Heart left ventricle (tissue), 16 donors: ENCODE measurements at regions not wholly inside any gene's neighbourhood (a gene's known extent, or its start where the extent isn't known, plus 50 kb on each side); places are given as distances from the start of the nearest gene placed in this dataset.

Experiments
- ATAC-seq, 4 donors: fragments of 200-7000 bp; cut with Tn5 transposase; one replicate each; pipeline ENCODE4 v1.9.1; 2020 to 2022; ENCODE audit warnings: moderate library complexity in 4 of 4, mild to moderate bottlenecking in 3 of 4, moderate number of reproducible peaks in 1 of 4
- DNase-seq, 5 donors: peaks; one replicate each; pipeline ENCODE4 v3.0.0-alpha.2; 2020
- H3K27ac ChIP-seq, 12 donors: fragments of 200-600 bp; sonication (generic) in 4 of 12; one replicate each; pipeline versions ENCODE4 v1.5.0 to v1.8.0; 2016 to 2022; ENCODE audit warnings: mild to moderate bottlenecking in 2 of 12
- H3K27me3 ChIP-seq, 9 donors: fragments of 200-600 bp; sonication (generic) in 2 of 9; one replicate each; pipeline versions ENCODE4 v1.5.1 to v1.8.0; 2016 to 2022; ENCODE audit warnings: mild to moderate bottlenecking in 3 of 9
- H3K36me3 ChIP-seq, 9 donors: fragments of 200-600 bp; sonication (generic) in 2 of 9; one replicate each; pipeline versions ENCODE4 v1.5.0 to v1.8.0; 2018 to 2022; ENCODE audit warnings: mild to moderate bottlenecking in 2 of 9
- H3K4me1 ChIP-seq, 12 donors: fragments of 200-600 bp; sonication (generic) in 4 of 12; one replicate each; pipeline versions ENCODE4 v1.5.0 to v1.8.0; 2016 to 2022; ENCODE audit warnings: mild to moderate bottlenecking in 3 of 12
- H3K4me3 ChIP-seq, 12 donors: fragments of 200-600 bp; sonication (generic) in 4 of 12; one replicate each; pipeline versions ENCODE4 v1.5.0 to v1.8.0; 2017 to 2022; ENCODE audit warnings: mild to moderate bottlenecking in 9 of 12, moderate library complexity in 4 of 12
- H3K9me3 ChIP-seq, 12 donors: fragments of 200-600 bp; sonication (generic) in 4 of 12; one replicate each; pipeline versions ENCODE4 v1.5.0 to v1.8.0; 2016 to 2022; ENCODE audit warnings: mild to moderate bottlenecking in 1 of 12
- CTCF ChIP-seq, 12 donors: fragments of 200-600 bp; sonication (generic) in 4 of 12; IDR thresholded peaks; one replicate each; pipeline versions ENCODE4 v1.5.0 to v1.8.0; 2018 to 2022; ENCODE audit warnings: antibody characterized with exemption in 12 of 12, mild to moderate bottlenecking in 5 of 12
- POLR2A ChIP-seq, 2 donors: fragments of 450-650 bp; IDR thresholded peaks; one replicate each; pipeline ENCODE4 v1.6.1; 2017; ENCODE audit warnings: antibody characterized with exemption in 2 of 2, mild to moderate bottlenecking in 2 of 2, moderate library complexity in 2 of 2
- WGBS, 4 donors: extraction: QIAGEN DNeasy Blood & Tissue Kit in 2 of 4; methylation state at CpG; one replicate each; pipeline versions ENCODE4 v1.1.5 to v1.1.7; 2013 to 2018; 5-methylcytosine and 5-hydroxymethylcytosine counted together
- intact Hi-C, 10 donors: fragments of 100-400 bp; cut with DNase I; formaldehyde crosslinking; loops; one replicate each; pipeline versions ENCODE4 v1.11.1 to v1.14.2; 2022
- donor health status: ischemic (EF 13 %, LVEDD 7.1; RV severe dilation, severe dysfunction).
- donor health status: healthy with polysubstance abuse.
- donor health status: DM: no; HTN: yes; CAD: no.
- donor health status: DM: no; HTN: no; CAD: no.
- donor health status: ischemic (EF 25% LVEDD 6.9; RV normal size, moderate dysfunction).
- donor health status: ischemic (EF 25% LVEDD 5.7; RV mildly dilated, moderate dysfunction).
- donor health status: healthy.
- donor health status: DM: yes; HTN: yes; CAD: no.
- donor health status: ischemic (EF 35%, LVEDD 5.7; RV mildly dilated, moderate dysfunction).
- donor health status: nonischemic (EF 11% LVEDD 7.7; RV severe dilation, severe dysfunction).
- donor health status: DM: yes; HTN: yes; CAD: no.
- donor health status: PGD.
- donor health status: ischemic (EF 29% LVEDD 5.4; RV normal size, mild dysfunction).
- donor health status: nonischemic (EF 23%, LVEDD 6.1; RV moderate dilation, normal function).

- Histone ChIP-seq H3K4me3 (no peak overlapping the region), H3K27ac (no peak overlapping the region), H3K9me3 (peaks cover 0 to 8% (median 0%) of the 10 kb centered on the region in 12 donors), H3K36me3 (no peaks in the 10 kb centered on the region), H3K4me1 (no peaks in the 10 kb centered on the region), H3K27me3 (peaks cover 0 to 2% (median 0%) of the 10 kb centered on the region in 9 donors)
- DNase-seq, result no peak
- 55 to 87% (median 68%) methylated on average over 2 of the region's 2 CpGs for WGBS, 4 donors
- intact Hi-C loops, result no loop called here
- no peak for TF ChIP-seq POLR2A (IDR thresholded peaks at IDR 0.05)
- no peak for ATAC-seq
Observed at GRCh38 chr14:97697772-97698171, 900.6 kb downstream of the VRK1 start.

GRCh38 chr14:97699026-97699425 lies 901.8 kb downstream of the VRK1 start:
- Histone ChIP-seq H3K9me3 (peaks cover 0 to 8% (median 0%) of the 10 kb centered on the region in 12 donors), H3K27me3 (peaks cover 0 to 2% (median 0%) of the 10 kb centered on the region in 9 donors), H3K27ac (no peak overlapping the region), H3K4me3 (no peak overlapping the region), H3K4me1 (no peaks in the 10 kb centered on the region), H3K36me3 (no peaks in the 10 kb centered on the region)
- ATAC-seq (no peak), DNase-seq (no peak)
- intact Hi-C loops, result no loop called here
- TF ChIP-seq CTCF (IDR thresholded peaks at IDR 0.05), result no peak
- no peak for TF ChIP-seq POLR2A (IDR thresholded peaks at IDR 0.05)
- 65 to 81% (median 78%) methylated on average over 3 of the region's 3 CpGs for WGBS, 4 donors

GRCh38 chr14:97703006-97703760 lies 906.0 kb downstream of the VRK1 start:
- TF ChIP-seq CTCF (IDR thresholded peaks at IDR 0.05) (no peak), POLR2A (IDR thresholded peaks at IDR 0.05) (no peak)
- Histone ChIP-seq H3K27ac (peak overlapping the region in 1 of 12 donors; percentile 75), H3K4me1 (peaks cover 0 to 18% (median 0%) of the 10 kb centered on the region in 12 donors), H3K36me3 (no peaks in the 10 kb centered on the region), H3K27me3 (peaks cover 0 to 2% (median 0%) of the 10 kb centered on the region in 9 donors), H3K4me3 (no peak overlapping the region), H3K9me3 (peaks cover 0 to 8% (median 0%) of the 10 kb centered on the region in 12 donors)
- intact Hi-C loops, result no loop called here
- WGBS, 4 donors, result 47 to 58% (median 52%) methylated on average over 12 of the region's 12 CpGs
- ATAC-seq (no peak), DNase-seq (no peak)

GRCh38 chr14:97704316-97704885 lies 907.2 kb downstream of the VRK1 start:
- ATAC-seq (no peak), DNase-seq (no peak)
- TF ChIP-seq CTCF (IDR thresholded peaks at IDR 0.05), result no peak
- no peak for TF ChIP-seq POLR2A (IDR thresholded peaks at IDR 0.05)
- Histone ChIP-seq H3K27me3 (peaks cover 0 to 10% (median 0%) of the 10 kb centered on the region in 9 donors), H3K9me3 (peaks cover 0 to 7% (median 0%) of the 10 kb centered on the region in 12 donors), H3K4me1 (peaks cover 0 to 18% (median 0%) of the 10 kb centered on the region in 12 donors), H3K4me3 (no peak overlapping the region), H3K27ac (peak overlapping the region in 1 of 12 donors; percentile 75), H3K36me3 (no peaks in the 10 kb centered on the region)
- WGBS, 4 donors, result 89 to 96% (median 93%) methylated on average over 1 of the region's 1 CpG
- intact Hi-C loops, result no loop called here
